ENCODE measurements at regions not wholly inside any gene's neighbourhood (a gene's known extent, or its start where the extent isn't known, plus 50 kb on each side); places are given as distances from the start of the nearest gene placed in this dataset.

DNA sequence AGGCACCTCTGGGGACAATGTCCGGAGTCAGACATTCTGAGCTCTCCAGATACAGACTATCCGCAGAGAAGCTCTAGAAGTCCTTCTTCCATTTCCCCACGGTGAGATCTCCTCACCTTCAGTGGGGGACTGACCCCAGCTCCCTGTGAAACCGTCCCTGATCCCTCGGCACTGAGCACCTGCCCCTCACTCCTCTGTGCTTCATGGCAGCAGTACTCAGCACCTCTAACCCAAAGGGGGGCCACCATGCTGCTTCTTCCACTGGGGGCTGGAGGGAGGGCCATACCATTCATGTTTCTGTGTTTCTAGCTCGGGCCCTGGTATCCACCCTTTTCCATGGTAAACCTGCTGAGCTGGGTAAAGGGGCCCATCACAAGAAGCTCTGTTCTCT lies 321.7 kb downstream of the BRD1 start:
- no peak for DNase-seq (ENCODE audit: low spot score)

DNA sequence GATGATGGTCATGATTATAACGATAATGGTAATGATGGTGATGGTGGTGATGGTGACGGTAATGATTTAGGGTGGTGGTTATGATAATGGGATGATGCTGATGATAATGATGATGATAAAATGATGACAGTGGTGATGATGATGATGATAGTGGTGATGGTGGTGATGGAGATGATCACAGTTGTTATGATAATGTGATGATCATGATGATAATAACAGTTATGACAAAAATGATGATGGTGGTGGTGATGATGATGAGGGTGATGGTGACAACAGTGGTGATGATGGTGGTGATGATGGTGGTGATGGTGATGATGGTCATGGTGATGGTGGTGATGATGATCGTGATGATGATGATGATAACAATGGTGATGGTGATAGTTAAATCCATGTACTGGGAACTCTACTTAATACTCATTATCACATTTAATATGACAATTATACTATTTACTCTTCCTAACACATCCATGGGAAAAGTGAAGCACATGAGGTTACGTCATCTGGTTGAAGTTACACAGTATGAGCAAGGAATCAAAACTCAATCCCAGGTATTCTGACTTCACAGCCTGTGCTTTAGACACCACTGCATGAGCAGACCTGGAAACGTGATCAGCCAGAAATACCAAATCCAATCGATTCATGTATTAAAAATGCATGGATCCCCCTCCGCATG lies 322.2 kb downstream of the BRD1 start:
- DNase-seq (ENCODE audit: low spot score), result no peak

DNA sequence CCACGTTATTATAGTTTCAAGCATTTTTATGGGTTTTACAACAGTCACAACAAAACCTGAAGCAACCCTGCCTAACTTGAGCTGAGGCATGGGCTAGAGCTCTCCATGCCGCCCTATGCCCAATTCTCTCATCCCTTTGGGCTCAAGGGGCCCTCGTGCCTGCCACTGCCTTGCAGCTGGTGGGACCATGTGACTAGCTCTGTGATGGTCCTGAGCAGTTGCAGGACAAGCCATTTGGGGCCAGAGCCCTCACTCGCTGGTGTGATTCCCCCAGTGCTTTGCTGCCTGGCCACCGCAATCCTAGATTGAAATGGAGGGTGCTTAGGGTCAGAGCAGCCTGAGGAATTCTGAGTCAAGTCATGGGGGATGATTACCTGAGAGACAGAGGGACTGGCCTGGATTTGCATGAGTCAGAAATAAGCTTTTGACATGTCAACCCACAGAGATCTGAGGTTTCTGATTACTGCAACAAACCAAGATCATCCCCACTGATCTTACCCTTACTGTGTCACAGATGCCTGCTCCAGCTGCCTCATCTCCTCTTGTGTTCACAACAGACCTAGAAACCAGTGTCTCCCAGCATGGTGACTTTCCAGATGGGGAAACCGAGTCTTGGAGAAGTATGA lies 323.7 kb downstream of the BRD1 start:
- no peak for DNase-seq (ENCODE audit: low spot score)

DNA sequence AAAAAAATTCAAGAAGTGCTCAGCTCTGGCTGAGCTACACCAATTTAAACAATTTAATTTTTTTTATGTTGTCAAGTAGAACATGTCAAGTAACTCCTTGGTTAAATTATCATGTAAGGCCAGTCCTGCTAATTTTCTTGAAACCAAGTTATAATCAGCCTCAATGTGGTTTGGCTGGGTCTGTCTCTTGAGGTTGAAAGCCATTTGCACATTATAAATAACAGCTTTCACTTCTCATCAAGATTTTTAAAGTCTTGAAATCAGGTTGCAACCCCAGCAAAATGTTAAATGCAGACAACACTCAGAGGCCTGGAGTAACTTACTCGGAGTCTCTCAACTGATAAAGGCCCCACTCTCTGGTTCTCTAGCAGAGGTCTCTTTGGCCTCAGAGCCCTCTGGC lies 324.4 kb downstream of the BRD1 start:
- DNase-seq (ENCODE audit: low spot score), result no peak

DNA sequence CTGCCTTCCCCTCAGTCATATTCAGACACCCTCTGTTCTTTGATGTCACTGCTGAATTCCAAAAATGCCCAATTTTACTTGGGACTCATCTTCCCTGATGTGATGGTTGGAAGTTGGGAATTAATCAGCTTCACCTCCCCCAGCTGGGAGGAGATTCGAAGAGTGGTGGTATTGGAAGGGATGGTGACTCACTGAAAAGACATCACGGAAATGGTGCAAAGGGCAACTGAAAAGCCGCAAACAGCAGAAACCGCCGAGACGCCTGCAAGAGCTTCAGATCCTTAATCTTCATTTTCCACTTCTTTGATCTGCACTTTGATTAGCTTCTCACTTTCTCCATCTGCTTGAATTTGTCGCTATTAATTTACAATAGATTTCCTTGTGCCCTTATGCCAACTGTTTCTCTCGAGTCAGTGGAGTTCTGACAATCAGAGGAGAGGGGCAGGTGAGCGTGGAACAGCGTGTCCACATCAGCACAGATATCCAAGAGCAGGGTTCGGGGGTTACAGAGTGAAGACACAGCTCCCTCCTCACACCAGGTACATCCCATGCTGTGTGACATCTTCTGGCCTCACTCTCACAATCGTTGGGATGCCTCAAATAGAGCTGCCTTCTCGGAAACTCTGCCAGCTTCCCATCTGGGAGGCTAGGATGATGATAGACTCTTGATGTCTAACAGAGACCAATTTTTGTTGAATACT lies 325.4 kb downstream of the BRD1 start:
- DNase-seq (ENCODE audit: low spot score), result peak; percentile 29

DNA sequence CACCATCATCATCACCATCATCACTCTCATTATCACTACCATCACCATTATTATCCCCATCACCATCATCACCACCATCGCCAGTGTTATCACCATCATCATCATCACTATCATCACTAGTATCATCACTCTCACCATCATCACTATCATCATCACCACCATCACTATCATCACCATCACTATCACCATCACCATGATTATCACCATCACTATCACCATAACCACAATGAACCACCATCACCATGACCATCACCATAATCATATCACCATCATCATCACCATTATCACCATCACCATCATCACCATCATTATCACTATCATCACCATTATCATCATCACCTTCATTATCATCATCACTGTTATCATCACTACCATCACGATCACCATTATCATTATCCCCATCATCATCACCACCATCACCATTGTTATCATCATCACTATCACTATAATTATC lies 326.7 kb downstream of the BRD1 start:
- no peak for DNase-seq (ENCODE audit: low spot score)

DNA sequence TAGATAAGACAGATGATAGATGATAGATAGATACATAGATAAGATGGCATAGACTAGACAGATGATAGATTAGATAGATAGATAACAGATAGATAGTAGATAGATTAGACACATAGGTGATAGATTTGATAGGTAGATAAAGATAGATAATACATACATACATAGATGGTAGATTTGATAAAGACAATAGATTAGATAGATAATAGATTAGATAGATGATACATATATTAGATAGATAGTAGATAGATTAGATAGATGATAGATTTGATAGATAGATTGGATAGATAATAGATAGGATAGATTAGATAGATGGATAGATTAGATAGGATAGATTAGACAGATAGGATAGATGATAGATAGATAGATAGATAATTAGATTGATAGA lies 327.6 kb downstream of the BRD1 start:
- DNase-seq (ENCODE audit: low spot score), result no peak

DNA sequence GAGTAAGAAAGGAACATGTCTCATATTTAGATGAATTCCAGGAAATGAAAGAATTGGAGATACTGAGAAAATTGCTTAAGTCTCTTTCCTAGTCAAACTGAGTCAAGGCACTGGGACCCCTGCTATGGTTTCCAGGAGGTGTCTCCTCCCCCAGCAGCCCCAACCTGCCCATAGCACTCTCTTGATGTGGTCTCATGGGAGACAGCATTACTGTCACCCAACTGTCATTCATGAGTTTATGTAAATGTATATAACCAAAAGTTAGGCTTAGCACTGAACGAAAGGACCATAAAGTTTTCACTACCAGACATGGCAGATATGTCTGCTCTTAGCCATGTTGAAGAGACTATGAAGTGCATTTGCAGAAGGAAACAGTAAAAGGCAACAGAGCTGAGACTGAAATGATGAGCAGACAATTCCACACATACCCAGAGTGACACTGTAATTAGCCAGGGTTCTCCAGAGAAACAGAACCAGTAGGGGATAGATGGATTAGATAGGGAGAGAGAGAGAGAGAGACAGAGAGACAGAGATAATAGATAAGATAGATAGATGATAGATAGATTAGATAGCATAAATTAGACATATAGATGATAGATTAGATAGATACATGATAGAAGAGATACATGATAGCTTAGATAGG lies 328.1 kb downstream of the BRD1 start:
- DNase-seq (ENCODE audit: low spot score), result no peak

DNA sequence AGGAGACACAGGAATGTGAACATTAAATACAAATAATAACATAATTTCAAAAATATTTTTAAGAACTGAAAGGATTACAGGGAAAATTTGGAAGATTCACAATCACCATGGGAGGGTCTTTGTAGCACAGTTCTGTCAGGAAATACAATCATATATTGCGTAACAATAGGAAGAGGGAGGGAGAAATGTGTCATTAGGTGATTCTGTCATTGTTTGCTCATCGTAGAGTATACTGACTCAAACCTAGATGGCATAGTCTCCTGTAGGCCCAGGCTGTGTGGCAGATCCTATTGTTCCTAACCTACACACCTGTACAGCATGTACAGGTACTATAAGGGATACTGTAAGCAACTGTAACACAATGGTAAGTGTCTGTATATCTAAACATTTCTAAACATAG lies 330.4 kb downstream of the BRD1 start:
- DNase-seq (ENCODE audit: low spot score), result no peak

DNA sequence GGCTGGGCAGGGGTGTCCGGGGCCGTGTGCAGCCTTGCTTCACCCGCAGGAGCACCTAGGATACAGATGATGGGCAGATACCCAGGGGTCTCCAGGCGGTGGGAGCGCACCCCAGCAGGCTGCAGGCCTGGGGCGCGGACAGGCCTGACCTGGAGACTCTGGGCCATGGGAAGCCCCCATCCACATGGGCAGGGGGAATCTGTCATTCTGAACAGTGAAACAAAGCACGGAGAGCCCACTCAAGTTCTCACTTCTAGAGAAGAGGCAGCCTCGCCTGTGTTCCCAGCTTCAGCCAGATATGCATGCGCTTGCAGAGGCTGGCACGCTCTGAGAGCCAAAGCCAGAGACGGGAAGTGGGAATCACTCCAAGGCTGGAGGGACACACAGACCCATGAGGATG lies 333.1 kb downstream of the BRD1 start:
- DNase-seq (ENCODE audit: low spot score), result no peak

DNA sequence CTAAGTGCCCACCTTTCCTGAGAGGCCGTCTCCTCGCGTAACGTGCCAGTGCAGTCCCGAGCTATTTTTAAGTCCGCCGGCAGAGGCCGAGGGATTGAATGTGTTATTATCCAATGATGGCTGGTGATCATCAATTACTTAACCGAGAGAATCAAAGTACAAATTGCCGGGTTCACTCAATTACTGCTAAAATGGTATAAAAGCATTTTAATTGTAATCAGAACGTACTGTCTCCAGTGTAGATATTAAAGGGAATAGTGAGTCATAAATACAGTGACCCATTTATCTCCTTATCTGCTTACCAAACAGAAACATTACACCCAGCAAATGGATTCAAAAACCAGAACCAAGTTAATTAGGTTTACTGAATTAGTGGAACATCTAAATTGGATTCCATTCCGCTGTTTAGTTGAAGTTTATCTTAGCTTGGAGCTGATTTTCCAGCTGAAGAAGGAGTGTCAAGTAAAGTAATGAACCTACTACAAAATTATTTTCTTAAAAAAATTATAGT lies 334.9 kb downstream of the BRD1 start:
- no peak for DNase-seq (ENCODE audit: low spot score)

DNA sequence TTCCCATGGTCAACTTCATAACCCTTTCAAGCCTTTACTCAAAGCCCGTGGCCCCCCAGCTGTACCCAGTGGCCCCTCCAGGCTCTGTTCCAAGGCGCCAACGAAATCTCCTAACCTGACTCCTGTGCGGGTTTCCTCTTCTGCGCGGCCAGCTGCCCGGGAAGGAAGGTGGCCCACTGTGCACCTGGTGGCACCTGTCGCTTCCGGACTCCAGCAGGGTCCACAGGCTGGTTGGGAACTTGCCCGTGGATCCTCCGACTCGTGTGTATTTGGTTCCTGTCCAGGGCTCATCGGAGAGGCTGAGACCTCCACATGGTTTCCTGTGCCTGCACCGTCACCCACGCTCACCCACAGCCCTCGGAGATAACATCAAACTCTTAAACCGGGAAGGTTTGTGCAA lies 335.4 kb downstream of the BRD1 start:
- no peak for DNase-seq (ENCODE audit: low spot score)

DNA sequence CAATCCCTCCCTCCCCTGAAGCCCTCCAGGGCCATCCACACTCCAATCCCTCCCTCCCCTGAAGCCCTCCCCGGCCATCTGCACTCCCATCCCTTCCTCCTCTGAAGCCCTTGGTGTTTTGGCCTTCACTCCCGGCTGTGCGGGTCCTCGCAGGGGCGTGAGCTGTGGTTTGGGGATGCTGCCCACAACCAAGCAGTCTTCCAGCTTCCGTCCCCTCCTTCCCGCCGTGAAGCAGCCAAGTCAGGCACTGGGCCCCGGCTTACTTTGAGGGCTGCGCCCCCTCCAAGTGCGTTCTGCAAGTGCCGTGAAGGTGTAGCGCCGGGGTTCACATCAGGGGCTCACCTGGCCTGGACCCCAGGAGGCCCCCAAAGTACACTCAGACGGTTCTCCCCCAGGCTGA lies 335.9 kb downstream of the BRD1 start:
- DNase-seq (ENCODE audit: low spot score), result no peak

DNA sequence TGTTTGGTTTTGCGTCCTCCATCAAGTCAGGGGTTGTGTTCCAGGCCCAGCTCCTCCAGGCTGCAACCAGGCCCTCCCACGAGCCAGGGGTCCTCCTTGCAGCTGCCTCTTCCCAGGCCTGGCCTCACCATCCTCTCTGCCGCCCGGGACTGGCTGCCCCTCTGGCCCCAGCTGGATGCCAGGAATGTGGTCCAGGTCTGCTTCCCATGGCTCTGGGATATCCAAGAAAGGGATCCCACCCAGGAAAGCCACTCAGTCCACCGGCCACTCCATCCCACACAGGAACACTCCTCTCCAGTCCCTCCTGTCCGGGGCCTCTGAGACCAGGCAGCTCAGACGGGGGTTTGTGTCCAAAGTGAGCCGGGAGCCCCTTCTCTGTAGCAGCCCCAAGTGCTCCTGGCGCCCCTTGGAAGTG lies 336.4 kb downstream of the BRD1 start:
- DNase-seq (ENCODE audit: low spot score), result no peak

DNA sequence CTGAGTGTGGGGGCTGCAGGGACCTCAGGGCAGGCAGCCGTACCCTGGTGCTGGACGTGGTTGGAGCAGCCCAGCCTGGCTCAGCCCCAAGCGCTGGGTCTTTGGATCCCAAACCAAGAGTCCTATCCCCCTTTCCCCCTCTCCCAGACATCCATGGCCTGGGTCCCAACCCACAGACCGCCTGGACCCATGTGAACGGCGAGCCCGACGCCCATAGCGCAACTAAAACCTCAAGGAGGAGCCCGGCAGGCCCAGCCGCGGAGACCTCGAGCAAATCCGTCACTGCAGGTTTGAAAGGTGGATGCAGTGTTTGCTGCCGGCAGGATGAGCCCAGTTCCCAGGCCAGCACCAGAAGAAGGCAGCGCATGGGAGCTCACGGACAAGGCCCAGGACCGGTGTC lies 337.0 kb downstream of the BRD1 start:
- DNase-seq (ENCODE audit: low spot score), result no peak

DNA sequence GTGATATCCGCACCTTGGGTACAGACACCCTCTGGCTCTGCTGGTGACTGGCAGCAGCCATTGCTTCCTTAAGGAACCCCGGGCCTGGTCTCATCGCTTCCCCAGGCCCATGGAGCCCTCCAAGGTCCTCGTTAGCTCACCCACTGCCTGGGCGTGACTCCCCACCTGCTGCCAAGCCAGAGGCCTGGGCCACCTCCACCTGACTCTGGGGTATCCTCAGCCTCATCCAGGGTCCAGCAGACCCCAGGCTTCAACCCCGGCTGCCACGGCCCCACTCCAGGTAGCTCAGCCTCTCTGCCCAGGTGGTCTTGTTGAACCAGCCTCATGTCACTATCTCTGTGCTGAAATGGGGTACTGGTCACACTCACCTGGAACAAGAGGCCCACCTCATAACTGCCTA lies 337.9 kb downstream of the BRD1 start:
- DNase-seq (ENCODE audit: low spot score), result no peak

DNA sequence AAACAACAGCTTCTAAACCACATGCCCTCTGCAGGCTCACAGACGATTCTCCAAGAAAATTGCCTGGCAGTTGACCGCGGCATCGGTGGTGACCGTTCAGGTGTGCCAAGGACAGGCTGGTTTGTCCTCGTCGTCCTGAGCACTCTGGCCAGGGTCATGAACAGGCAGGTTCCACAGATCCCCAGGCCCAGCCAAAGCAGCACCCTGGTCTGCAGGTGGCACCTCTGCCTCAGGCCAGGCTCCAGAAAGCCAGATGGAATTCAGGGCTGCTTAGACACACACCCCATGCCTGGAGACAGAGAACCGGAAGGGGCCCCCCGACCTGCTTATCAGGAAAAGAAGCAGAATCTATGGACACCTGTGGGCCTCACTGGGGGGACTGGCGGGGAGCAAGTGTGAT lies 338.7 kb downstream of the BRD1 start:
- DNase-seq (ENCODE audit: low spot score), result no peak

DNA sequence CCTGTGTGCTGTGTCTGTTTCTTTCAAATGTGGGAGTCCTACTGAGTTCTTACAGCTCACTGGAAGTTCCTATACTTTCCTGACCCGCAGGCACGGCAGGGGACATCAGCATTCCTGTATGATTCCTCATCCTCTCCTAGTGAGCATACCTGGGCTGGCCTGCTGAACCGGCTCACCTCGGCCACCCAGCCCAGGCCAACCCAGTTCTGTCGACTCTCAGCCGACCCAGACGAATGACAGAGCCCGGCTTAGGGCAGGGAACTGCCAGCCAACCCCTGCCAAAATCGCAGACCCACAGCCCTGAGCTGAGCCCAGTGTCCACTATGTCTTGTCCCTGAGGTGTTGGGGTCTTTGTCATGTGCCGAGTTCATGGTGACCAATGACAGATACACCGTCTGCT lies 339.7 kb downstream of the BRD1 start:
- no peak for DNase-seq (ENCODE audit: low spot score)

DNA sequence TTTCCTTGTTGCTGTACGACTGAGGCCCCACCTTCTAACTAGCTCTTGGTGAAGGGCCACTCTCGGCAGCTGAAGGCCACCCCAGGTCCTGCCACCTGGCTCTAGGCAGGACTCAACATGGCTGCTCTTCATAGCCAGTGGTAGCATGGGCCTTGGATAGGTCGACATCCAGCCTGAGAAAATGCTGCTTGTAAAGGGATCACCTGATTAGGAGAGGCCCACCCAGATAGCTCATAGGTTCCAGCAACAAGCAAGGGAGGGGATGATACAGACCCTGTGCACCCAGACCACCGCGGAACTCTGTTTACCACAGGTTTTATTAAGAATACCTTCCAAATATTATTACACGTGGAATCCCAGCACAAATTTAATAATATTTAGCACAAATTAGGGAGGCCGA lies 341.4 kb downstream of the BRD1 start:
- DNase-seq (ENCODE audit: low spot score), result no peak

DNA sequence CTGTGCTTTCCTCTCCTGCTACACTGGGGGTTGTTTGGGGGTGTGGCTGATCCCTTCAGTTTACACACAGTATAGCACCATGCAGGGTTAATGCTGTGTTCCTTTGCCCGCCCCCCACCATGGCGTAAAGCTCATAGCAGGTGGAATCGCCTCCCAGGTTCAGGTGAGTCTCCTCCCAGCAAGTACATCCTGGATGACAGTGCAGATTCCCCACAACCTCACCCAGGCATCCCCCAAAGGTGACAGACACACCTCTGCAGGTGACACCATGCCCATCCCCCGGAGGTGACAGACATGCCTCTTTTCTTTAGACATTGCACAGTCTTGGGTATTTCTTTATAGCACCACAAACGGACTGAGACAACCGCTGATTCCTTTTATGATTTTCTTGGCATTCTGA lies 343.7 kb downstream of the BRD1 start:
- no peak for DNase-seq (ENCODE audit: low spot score)

DNA sequence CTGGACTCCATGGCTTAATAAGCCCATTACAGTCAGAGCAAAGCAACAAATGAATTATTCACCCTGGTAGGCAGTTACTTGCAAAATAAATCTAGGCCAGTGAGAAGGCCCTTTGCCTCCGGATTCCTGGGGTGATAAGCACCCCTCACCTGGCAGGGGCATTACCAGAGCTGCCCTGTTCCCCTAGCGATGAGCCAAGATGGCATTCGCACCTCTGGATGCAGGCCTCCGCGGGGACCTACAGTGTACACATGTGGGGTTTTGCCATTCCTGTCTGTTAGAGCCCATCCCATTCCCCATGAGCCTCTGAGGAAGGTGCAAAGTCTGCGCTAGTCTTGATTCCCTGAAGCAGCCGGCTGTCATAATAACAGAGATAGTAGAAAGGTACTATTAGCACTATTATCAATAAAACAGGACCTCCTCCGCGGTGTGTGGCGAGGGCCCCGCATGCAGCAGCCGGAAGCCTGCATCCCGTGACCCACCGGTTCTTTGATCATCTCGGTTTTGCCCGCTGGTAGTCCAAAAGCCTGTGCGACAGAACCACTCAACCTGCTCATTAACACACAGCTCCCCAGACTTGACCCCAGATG lies 344.3 kb downstream of the BRD1 start:
- no peak for DNase-seq (ENCODE audit: low spot score)

DNA sequence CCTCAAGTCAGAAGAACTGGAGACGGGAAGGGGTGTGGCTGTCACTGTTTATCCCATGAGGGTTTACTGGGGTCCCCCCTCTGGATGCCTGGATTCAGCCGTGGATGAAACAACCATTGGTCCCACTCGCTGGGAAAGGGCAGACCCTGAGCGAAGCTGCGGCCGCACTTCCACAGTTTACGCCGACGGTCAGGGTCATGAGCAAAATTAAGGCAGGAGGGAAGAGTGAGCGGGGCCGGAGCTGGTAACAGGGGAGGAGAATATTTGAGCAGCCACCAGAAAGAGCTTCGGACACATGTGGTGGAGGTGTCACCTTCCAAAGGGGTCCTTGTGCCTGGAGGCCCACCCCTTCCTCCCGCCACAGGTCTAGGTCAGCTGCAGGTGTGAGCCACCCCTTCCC lies 344.9 kb downstream of the BRD1 start:
- no peak for DNase-seq (ENCODE audit: low spot score)
